GM23338 (cell line): ENCODE measurements at regions not wholly inside any gene's neighbourhood (a gene's known extent, or its start where the extent isn't known, plus 50 kb on each side); places are given as distances from the start of the nearest gene placed in this dataset.

ENCODE experiments used
- ATAC-seq: fragments of 200-7000 bp; cut with Tn5 transposase; 3 replicates; pipeline ENCODE4 v1.9.1; 2020
- DNase-seq: peaks from one replicate; pipeline ENCODE4 v3.0.0-alpha.2; 2015; ENCODE audit warnings: low spot score
- H2AFZ ChIP-seq: fragments of 200-600 bp; sonication (generic); 2 replicates; pipeline ENCODE4 v1.8.0; 2016; ENCODE audit warnings: antibody characterized with exemption, mild to moderate bottlenecking, moderate library complexity
- H3F3A ChIP-seq: fragments of 200-600 bp; sonication (generic); replicated peaks from 2 replicates; pipeline ENCODE4 v1.8.0; 2017; ENCODE audit warnings: antibody characterized with exemption, mixed run types, low read depth
- H3K27ac ChIP-seq: fragments of 200-600 bp; sonication (generic); 2 replicates; pipeline ENCODE4 v1.6.1; 2016; ENCODE audit warnings: low read depth
- H3K27me3 ChIP-seq: fragments of 200-600 bp; sonication (generic); 2 replicates; pipeline ENCODE4 v1.8.0; 2016; ENCODE audit warnings: mild to moderate bottlenecking, mixed run types, moderate library complexity; ENCODE audit not compliant: insufficient read depth
- H3K36me3 ChIP-seq: fragments of 200-600 bp; sonication (generic); 2 replicates; pipeline ENCODE4 v1.8.0; 2016; ENCODE audit warnings: mild to moderate bottlenecking; ENCODE audit not compliant: insufficient read depth
- H3K4me1 ChIP-seq: fragments of 200-600 bp; sonication (generic); 2 replicates; pipeline ENCODE4 v1.8.0; 2016; ENCODE audit warnings: mild to moderate bottlenecking, moderate library complexity; ENCODE audit not compliant: insufficient read depth
- H3K4me2 ChIP-seq: fragments of 200-600 bp; sonication (generic); 2 replicates; pipeline ENCODE4 v1.7.1; 2017; ENCODE audit warnings: mixed run types
- H3K4me3 ChIP-seq: fragments of 200-600 bp; sonication (generic); 2 replicates; pipeline ENCODE4 v1.6.1; 2016; ENCODE audit warnings: mixed run types
- H3K79me2 ChIP-seq: fragments of 200-600 bp; sonication (generic); replicated peaks from 2 replicates; pipeline ENCODE4 v1.8.0; 2017; ENCODE audit warnings: mild to moderate bottlenecking; ENCODE audit not compliant: insufficient read depth
- H3K9me2 ChIP-seq: fragments of 200-600 bp; sonication (generic); 2 replicates; pipeline ENCODE4 v1.8.0; 2017; ENCODE audit not compliant: insufficient read depth
- H4K20me1 ChIP-seq: fragments of 200-600 bp; sonication (generic); replicated peaks from 2 replicates; pipeline ENCODE4 v1.8.0; 2017; ENCODE audit warnings: mild to moderate bottlenecking; ENCODE audit not compliant: insufficient read depth
- H3K27ac Mint-ChIP-seq: 2 replicates; pipeline ENCODE4 v1.8.0; 2020; ENCODE audit warnings: inconsistent platforms, mild to moderate bottlenecking, moderate library complexity, mixed read lengths
- H3K27me3 Mint-ChIP-seq: 3 replicates; pipeline ENCODE4 v1.8.0; 2022; ENCODE audit warnings: low read depth, mild to moderate bottlenecking, moderate library complexity, mixed read lengths, inconsistent platforms; ENCODE audit not compliant: insufficient read depth, poor library complexity
- H3K36me3 Mint-ChIP-seq: 3 replicates; pipeline ENCODE4 v1.8.0; 2021; ENCODE audit warnings: low read depth, mild to moderate bottlenecking, inconsistent platforms, moderate library complexity, mixed read lengths
- H3K4me1 Mint-ChIP-seq: 3 replicates; pipeline ENCODE4 v1.8.0; 2020; ENCODE audit warnings: mild to moderate bottlenecking, inconsistent platforms, mixed read lengths
- H3K4me3 Mint-ChIP-seq: 3 replicates; pipeline ENCODE4 v1.8.0; 2021; ENCODE audit warnings: moderate library complexity, mild to moderate bottlenecking, inconsistent platforms, mixed read lengths
- H3K9me3 Mint-ChIP-seq: 3 replicates; pipeline ENCODE4 v1.8.0; 2020; ENCODE audit warnings: moderate library complexity, mild to moderate bottlenecking, inconsistent platforms, mixed read lengths
- CREB1 ChIP-seq: fragments of 250-450 bp; sonication (Bioruptor Pico); IDR thresholded peaks from 2 replicates; pipeline ENCODE4 v1.5.0; 2020; ENCODE audit warnings: low read depth, mild to moderate bottlenecking, moderate library complexity
- ZNF114 ChIP-seq: fragments of 250-450 bp; sonication (Bioruptor Pico); IDR thresholded peaks from 2 replicates; pipeline ENCODE4 v1.5.0; 2020; ENCODE audit warnings: mild to moderate bottlenecking, moderate library complexity
- ZNF331 ChIP-seq: fragments of 250-450 bp; sonication (Bioruptor Pico); IDR thresholded peaks from 2 replicates; pipeline ENCODE4 v1.5.0; 2020; ENCODE audit warnings: low read depth, mild to moderate bottlenecking, moderate library complexity
- ZNF462 ChIP-seq: fragments of 250-450 bp; sonication (Bioruptor Pico); IDR thresholded peaks from 2 replicates; pipeline ENCODE4 v1.5.0; 2020; ENCODE audit warnings: mild to moderate bottlenecking, moderate library complexity
- TF ChIP-seq, protein P1 (sequence below), 2 experiments: fragments of 200-600 bp in 1 of 2; sonication (generic) in 1 of 2; conservative IDR thresholded peaks; 2 replicates each; pipeline versions ENCODE4 v1.5.1 to v1.6.1; 2016 to 2017; ENCODE audit warnings: antibody characterized with exemption in 2 of 2, low read depth in 2 of 2, mild to moderate bottlenecking in 2 of 2, moderate library complexity in 1 of 2

GRCh38 chrX:39752815-39753214 lies 344.9 kb downstream of the BCOR start:
- Histone ChIP-seq H4K20me1 (no peaks in the 10 kb centered on the region), H3F3A (no peaks in the 10 kb centered on the region), H3K4me2 (no peak overlapping the region), H3K9me2 (no peaks in the 10 kb centered on the region), H3K36me3 (no peaks in the 10 kb centered on the region), H3K4me3 (no peak overlapping the region), H3K27ac (no peak overlapping the region), H3K27me3 (no peaks in the 10 kb centered on the region), H2AFZ (no peak overlapping the region), H3K4me1 (no peaks in the 10 kb centered on the region), H3K79me2 (no peaks in the 10 kb centered on the region)
- ATAC-seq = no peak
- TF ChIP-seq ZNF462 (CRISPR knock-in tag) = no peak
- no peak for TF ChIP-seq CREB1 (CRISPR knock-in tag)
- no peak for TF ChIP-seq ZNF114 (CRISPR knock-in tag)
- TF ChIP-seq, protein P1, sequence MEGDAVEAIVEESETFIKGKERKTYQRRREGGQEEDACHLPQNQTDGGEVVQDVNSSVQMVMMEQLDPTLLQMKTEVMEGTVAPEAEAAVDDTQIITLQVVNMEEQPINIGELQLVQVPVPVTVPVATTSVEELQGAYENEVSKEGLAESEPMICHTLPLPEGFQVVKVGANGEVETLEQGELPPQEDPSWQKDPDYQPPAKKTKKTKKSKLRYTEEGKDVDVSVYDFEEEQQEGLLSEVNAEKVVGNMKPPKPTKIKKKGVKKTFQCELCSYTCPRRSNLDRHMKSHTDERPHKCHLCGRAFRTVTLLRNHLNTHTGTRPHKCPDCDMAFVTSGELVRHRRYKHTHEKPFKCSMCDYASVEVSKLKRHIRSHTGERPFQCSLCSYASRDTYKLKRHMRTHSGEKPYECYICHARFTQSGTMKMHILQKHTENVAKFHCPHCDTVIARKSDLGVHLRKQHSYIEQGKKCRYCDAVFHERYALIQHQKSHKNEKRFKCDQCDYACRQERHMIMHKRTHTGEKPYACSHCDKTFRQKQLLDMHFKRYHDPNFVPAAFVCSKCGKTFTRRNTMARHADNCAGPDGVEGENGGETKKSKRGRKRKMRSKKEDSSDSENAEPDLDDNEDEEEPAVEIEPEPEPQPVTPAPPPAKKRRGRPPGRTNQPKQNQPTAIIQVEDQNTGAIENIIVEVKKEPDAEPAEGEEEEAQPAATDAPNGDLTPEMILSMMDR (conservative IDR thresholded peaks at IDR 0.05; ENCODE audit: low read depth in 2 of 2) = no peak
- no peak for TF ChIP-seq ZNF331
- Mint-ChIP-seq H3K4me3 (no peak overlapping the region), H3K36me3 (no peaks in the 10 kb centered on the region), H3K27ac (no peak overlapping the region), H3K9me3 (no peaks in the 10 kb centered on the region; the same call in 2 of the 3 replicates), H3K27me3 (peaks cover 4% of the 10 kb centered on the region), H3K4me1 (peaks cover 9% of the 10 kb centered on the region)
- no peak for DNase-seq
